Heart left ventricle (tissue), 16 donors: ENCODE measurements at regions not wholly inside any gene's neighbourhood (a gene's known extent, or its start where the extent isn't known, plus 50 kb on each side); places are given as distances from the start of the nearest gene placed in this dataset.

Source experiments
- ATAC-seq, 4 donors: fragments of 200-7000 bp; cut with Tn5 transposase; one replicate each; pipeline ENCODE4 v1.9.1; 2020 to 2022; ENCODE audit warnings: moderate library complexity in 4 of 4, mild to moderate bottlenecking in 3 of 4, moderate number of reproducible peaks in 1 of 4
- DNase-seq, 5 donors: peaks; one replicate each; pipeline ENCODE4 v3.0.0-alpha.2; 2020
- H3K27ac ChIP-seq, 12 donors: fragments of 200-600 bp; sonication (generic) in 4 of 12; one replicate each; pipeline versions ENCODE4 v1.5.0 to v1.8.0; 2016 to 2022; ENCODE audit warnings: mild to moderate bottlenecking in 2 of 12
- H3K27me3 ChIP-seq, 9 donors: fragments of 200-600 bp; sonication (generic) in 2 of 9; one replicate each; pipeline versions ENCODE4 v1.5.1 to v1.8.0; 2016 to 2022; ENCODE audit warnings: mild to moderate bottlenecking in 3 of 9
- H3K36me3 ChIP-seq, 9 donors: fragments of 200-600 bp; sonication (generic) in 2 of 9; one replicate each; pipeline versions ENCODE4 v1.5.0 to v1.8.0; 2018 to 2022; ENCODE audit warnings: mild to moderate bottlenecking in 2 of 9
- H3K4me1 ChIP-seq, 12 donors: fragments of 200-600 bp; sonication (generic) in 4 of 12; one replicate each; pipeline versions ENCODE4 v1.5.0 to v1.8.0; 2016 to 2022; ENCODE audit warnings: mild to moderate bottlenecking in 3 of 12
- H3K4me3 ChIP-seq, 12 donors: fragments of 200-600 bp; sonication (generic) in 4 of 12; one replicate each; pipeline versions ENCODE4 v1.5.0 to v1.8.0; 2017 to 2022; ENCODE audit warnings: mild to moderate bottlenecking in 9 of 12, moderate library complexity in 4 of 12
- H3K9me3 ChIP-seq, 12 donors: fragments of 200-600 bp; sonication (generic) in 4 of 12; one replicate each; pipeline versions ENCODE4 v1.5.0 to v1.8.0; 2016 to 2022; ENCODE audit warnings: mild to moderate bottlenecking in 1 of 12
- CTCF ChIP-seq, 12 donors: fragments of 200-600 bp; sonication (generic) in 4 of 12; IDR thresholded peaks; one replicate each; pipeline versions ENCODE4 v1.5.0 to v1.8.0; 2018 to 2022; ENCODE audit warnings: antibody characterized with exemption in 12 of 12, mild to moderate bottlenecking in 5 of 12
- POLR2A ChIP-seq, 2 donors: fragments of 450-650 bp; IDR thresholded peaks; one replicate each; pipeline ENCODE4 v1.6.1; 2017; ENCODE audit warnings: antibody characterized with exemption in 2 of 2, mild to moderate bottlenecking in 2 of 2, moderate library complexity in 2 of 2
- WGBS, 4 donors: extraction: QIAGEN DNeasy Blood & Tissue Kit in 2 of 4; methylation state at CpG; one replicate each; pipeline versions ENCODE4 v1.1.5 to v1.1.7; 2013 to 2018; 5-methylcytosine and 5-hydroxymethylcytosine counted together
- intact Hi-C, 10 donors: fragments of 100-400 bp; cut with DNase I; formaldehyde crosslinking; loops; one replicate each; pipeline versions ENCODE4 v1.11.1 to v1.14.2; 2022
- donor health status: ischemic (EF 13 %, LVEDD 7.1; RV severe dilation, severe dysfunction).
- donor health status: healthy with polysubstance abuse.
- donor health status: DM: no; HTN: yes; CAD: no.
- donor health status: DM: no; HTN: no; CAD: no.
- donor health status: ischemic (EF 25% LVEDD 6.9; RV normal size, moderate dysfunction).
- donor health status: ischemic (EF 25% LVEDD 5.7; RV mildly dilated, moderate dysfunction).
- donor health status: healthy.
- donor health status: DM: yes; HTN: yes; CAD: no.
- donor health status: ischemic (EF 35%, LVEDD 5.7; RV mildly dilated, moderate dysfunction).
- donor health status: nonischemic (EF 11% LVEDD 7.7; RV severe dilation, severe dysfunction).
- donor health status: DM: yes; HTN: yes; CAD: no.
- donor health status: PGD.
- donor health status: ischemic (EF 29% LVEDD 5.4; RV normal size, mild dysfunction).
- donor health status: nonischemic (EF 23%, LVEDD 6.1; RV moderate dilation, normal function).

DNA sequence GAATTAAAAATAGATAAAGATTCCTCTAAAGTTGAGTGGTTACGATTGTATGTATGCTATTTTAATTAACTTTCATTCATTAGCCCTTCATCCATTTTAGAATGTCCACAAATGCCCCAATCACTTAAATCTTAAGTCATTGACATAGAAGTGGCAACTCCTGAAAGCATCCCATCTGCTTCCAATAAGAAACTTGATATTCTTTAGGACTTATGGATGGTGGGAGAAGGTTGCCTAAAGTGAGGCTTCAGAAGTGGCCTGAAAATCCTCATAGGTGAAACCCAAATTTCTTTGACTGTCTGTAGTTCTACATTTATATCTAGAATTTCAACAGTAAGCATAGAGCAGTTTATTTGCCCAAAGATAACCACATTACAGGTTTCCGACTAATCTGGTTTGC is 161.7 kb upstream of the HMGA2 start:
- H3K4me3 ChIP-seq, result no peak overlapping the region
- WGBS, 4 donors, result 91 to 94% (median 93%) methylated on average over 2 of the region's 2 CpGs
- H3K36me3 ChIP-seq, result no peaks in the 10 kb centered on the region
- ATAC-seq (no peak), DNase-seq (no peak)
- TF ChIP-seq POLR2A (IDR thresholded peaks at IDR 0.05) (no peak), CTCF (IDR thresholded peaks at IDR 0.05) (no peak)
- peaks cover 0 to 10% (median 0%) of the 10 kb centered on the region in 9 donors for H3K27me3 ChIP-seq
- H3K4me1 ChIP-seq, result no peaks in the 10 kb centered on the region
- no peak overlapping the region for H3K27ac ChIP-seq
- H3K9me3 ChIP-seq, result no peaks in the 10 kb centered on the region
- intact Hi-C loops, result no loop called here

DNA sequence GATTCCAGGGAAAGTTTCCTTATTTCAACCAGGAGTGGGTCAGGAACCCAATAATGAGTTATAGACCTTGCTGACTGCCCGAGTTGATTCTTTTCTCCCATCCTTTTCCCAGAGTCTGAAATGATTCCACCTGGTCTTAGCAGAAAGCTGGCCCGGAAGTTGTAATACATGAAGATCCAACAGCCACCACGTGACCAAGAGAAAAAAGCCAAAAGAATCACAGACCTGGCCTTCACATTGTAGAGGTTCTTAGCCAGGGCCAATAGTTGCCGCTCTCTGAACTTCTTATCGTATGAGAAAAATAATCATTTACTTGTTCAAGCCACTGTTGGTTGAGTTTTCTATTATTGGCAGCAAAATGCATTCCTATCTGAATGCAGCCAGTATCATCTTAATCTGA is 161.2 kb upstream of the HMGA2 start:
- DNase-seq, result no peak
- ATAC-seq, result no peak
- TF ChIP-seq CTCF (IDR thresholded peaks at IDR 0.05), result no peak
- no peak for TF ChIP-seq POLR2A (IDR thresholded peaks at IDR 0.05)
- H3K4me1 ChIP-seq, result no peaks in the 10 kb centered on the region
- H3K27ac ChIP-seq, result no peak overlapping the region
- peaks cover 0 to 10% (median 0%) of the 10 kb centered on the region in 9 donors for H3K27me3 ChIP-seq
- H3K4me3 ChIP-seq, result no peak overlapping the region
- 80 to 93% (median 92%) methylated on average over 5 of the region's 5 CpGs for WGBS, 4 donors
- H3K9me3 ChIP-seq, result no peaks in the 10 kb centered on the region
- intact Hi-C loops, result no loop called here
- no peaks in the 10 kb centered on the region for H3K36me3 ChIP-seq

DNA sequence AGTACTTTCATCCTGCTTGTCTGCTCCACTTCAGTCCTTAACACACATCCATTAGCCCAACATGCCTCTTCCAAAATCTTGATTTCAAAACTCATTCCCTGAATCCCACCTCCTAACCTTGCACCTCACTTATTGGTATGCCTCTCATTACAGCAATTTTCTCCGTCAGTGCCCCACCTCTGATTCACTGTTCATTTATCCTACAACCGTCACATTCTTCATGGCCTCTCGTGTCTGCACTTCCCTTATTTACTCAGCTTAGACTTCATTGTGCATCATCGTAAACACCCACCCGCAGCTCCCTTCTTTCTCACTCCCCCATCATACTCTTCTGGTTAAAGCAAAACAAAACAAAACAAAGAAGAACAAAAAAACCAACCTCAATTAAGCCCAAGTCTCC is 160.6 kb upstream of the HMGA2 start:
- no peaks in the 10 kb centered on the region for H3K9me3 ChIP-seq
- peaks cover 0 to 10% (median 0%) of the 10 kb centered on the region in 9 donors for H3K27me3 ChIP-seq
- H3K27ac ChIP-seq, result no peak overlapping the region
- ATAC-seq (no peak), DNase-seq (no peak)
- TF ChIP-seq POLR2A (IDR thresholded peaks at IDR 0.05) (no peak), CTCF (IDR thresholded peaks at IDR 0.05) (no peak)
- no peaks in the 10 kb centered on the region for H3K36me3 ChIP-seq
- no peak overlapping the region for H3K4me3 ChIP-seq
- 91 to 96% (median 94%) methylated on average over 5 of the region's 5 CpGs for WGBS, 4 donors
- intact Hi-C loops, result no loop called here
- H3K4me1 ChIP-seq, result no peaks in the 10 kb centered on the region

- no peaks in the 10 kb centered on the region for H3K9me3 ChIP-seq
- H3K36me3 ChIP-seq, result no peaks in the 10 kb centered on the region
- TF ChIP-seq POLR2A (IDR thresholded peaks at IDR 0.05), result no peak
- no peak for TF ChIP-seq CTCF (IDR thresholded peaks at IDR 0.05)
- no peak for DNase-seq
- no peaks in the 10 kb centered on the region for H3K4me1 ChIP-seq
- peaks cover 0 to 7% (median 0%) of the 10 kb centered on the region in 9 donors for H3K27me3 ChIP-seq
- intact Hi-C loops, result no loop called here
- no peak overlapping the region for H3K27ac ChIP-seq
- WGBS, 4 donors, result 74 to 79% (median 77%) methylated on average over 3 of the region's 3 CpGs
- no peak for ATAC-seq
- H3K4me3 ChIP-seq, result no peak overlapping the region
These were observed 159.5 kb upstream of the HMGA2 start for GRCh38 chr12:65664715-65665250.
